HG02678 (cell line): ENCODE measurements at regions not wholly inside any gene's neighbourhood (a gene's known extent, or its start where the extent isn't known, plus 50 kb on each side); places are given as distances from the start of the nearest gene placed in this dataset.
"Not testable (repeated sequence)": the region's sequence is repeated elsewhere in the genome, so short reads cannot be mapped to it uniquely, and the experiment has no call there.

Source experiments
- ATAC-seq: cut with Tn5 transposase; IDR thresholded peaks from one replicate; pipeline ENCODE4 v1.9.1; 2021; ENCODE audit warnings: mild to moderate bottlenecking, moderate library complexity; ENCODE audit not compliant: unreplicated experiment

GRCh38 chr5:126133424-126133823, 289.8 kb upstream of the GRAMD2B start:
- ATAC-seq: no peak

DNA sequence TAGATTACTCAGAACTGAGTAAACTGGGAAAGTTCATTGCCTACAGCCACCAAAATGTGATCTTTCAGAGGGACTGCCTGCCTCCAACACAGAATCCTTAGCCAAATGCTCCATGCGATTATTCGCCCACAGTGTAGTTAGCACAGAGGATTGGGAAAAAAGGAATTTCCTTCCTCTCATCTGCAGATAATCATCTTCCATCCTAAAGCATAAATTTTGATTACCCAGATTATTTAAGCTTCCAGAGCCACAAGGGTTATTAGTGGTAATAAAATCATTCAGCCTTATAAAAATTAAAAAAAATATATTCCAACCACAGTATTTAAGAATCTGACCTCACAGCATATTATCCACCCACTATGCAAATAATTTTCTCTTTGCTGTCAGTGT, 285.3 kb upstream of the GRAMD2B start:
- no peak for ATAC-seq

DNA sequence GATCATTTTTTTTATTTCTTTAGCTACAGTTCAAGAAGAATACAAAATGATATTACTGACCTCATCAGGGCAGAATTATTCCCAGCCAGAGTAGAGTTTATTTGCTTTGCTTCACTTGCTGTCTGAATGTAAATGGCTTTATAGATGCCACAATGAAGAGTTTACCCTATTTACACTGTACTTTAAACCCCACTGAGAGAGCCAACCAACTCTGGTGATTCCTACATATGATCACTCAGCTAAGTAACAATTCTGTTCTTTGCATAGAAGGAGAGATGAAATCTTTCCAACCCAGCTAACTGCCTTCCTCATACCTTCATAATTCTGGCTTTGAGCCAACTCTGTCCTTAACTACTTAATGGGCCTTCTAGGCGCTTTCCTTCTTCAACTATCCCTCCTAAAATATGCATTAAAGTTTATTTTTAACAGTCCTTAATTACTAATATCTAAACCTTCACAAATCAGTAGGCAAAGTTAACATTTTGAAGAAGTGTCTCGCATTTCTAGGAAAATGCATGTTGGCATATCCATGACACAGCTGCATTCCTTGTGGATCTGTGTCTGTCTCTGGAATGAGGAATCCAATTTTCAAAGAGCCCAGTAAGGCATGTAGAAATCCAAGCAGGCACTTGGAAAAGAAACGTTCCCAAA, 284.8 kb upstream of the GRAMD2B start:
- no peak for ATAC-seq

- no peak for ATAC-seq
These were observed 284.1 kb upstream of the GRAMD2B start for GRCh38 chr5:126139086-126139485.

DNA sequence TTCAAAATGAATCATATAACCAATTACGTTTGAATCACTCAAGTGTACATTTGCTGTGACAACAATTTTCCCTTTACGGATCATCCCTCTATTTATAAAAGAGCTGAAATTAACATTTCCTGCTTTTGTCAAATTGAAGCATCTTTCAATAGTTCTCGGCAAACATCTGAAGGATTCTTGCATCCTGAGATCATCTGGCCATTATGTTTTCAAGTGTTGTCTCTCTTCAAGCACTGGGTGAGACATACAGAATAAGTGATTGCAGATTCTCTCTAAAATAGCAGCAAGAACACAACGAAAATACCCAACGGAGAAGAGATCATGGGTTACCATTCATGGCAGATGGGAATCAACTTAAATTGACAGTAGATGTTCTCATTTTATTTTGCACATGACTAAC, 283.4 kb upstream of the GRAMD2B start:
- no peak for ATAC-seq

GRCh38 chr5:126143622-126144021, 279.6 kb upstream of the GRAMD2B start:
- no peak for ATAC-seq

DNA sequence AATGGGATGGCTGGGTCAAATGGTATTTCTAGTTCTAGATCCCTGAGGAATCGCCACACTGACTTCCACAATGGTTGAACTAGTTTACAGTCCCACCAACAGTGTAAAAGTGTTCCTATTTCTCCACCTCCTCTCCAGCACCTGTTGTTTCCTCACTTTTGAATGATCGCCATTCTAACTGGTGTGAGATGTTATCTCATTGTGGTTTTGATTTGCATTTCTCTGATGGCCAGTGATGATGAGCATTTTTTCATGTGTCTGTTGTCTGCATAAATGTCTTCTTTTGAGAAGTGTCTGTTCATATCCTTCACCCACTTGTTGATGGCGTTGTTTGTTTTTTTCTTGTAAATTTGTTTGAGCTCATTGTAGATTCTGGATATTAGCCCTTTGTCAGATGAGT, 272.9 kb upstream of the GRAMD2B start:
- not testable (repeated sequence) for ATAC-seq

DNA sequence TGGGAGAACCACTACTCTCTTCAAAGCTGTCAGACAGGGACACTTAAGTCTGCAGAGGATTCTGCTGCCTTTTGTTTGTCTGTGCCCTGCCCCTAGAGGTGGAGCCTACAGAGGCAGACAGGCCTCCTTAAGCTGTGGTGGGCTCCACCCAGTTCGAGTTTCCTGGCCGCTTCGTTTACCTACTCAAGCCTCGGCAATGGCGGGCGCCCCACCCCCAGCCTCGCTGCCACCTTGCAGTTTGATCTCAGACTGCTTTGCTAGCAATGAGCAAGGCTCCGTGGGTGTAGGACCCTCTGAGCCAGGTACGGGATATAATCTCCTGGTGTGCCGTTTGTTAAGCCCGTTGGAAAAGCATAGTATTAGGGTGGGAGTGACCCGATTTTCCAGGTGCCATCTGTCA, 267.9 kb upstream of the GRAMD2B start:
- not testable (repeated sequence) for ATAC-seq

DNA sequence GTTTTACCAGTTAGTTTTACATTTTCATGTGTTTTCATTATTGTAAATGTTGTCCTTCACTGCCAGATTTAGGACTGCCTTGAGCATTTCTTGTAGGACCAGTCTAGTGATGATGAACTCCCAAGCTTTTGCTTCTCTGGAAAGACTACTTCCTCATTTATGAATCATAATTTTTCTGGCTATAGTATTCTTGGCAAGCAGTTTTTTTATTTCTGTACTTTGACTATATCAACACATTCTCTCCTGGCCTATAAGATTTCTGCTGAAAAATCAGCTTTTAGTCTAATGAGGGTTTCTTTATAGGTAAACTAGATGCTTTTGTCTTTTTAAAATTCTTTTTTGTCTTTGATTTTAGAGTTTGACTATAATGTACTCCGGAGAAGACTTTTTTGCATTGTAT, 256.8 kb upstream of the GRAMD2B start:
- ATAC-seq: no peak

GRCh38 chr5:126168785-126169184, 254.4 kb upstream of the GRAMD2B start:
- no peak for ATAC-seq

DNA sequence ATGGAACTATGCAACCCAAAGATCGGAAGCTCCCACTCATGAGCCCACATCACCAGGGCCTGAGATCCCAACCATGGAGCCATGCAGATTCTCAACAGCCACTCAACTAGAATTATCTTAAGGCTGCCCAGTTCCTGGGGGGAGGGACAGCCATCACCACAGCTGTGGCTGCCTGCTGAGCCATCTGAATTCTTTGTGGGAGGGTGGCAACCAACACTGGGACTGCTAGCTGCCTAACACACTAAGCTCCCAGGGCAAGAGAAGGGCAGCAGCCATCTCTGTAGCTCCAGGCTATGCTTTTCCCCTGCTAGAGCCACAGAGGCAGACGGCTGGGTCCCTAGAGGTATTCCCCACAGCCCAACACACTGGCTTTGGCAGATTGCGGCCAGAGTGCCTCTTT, 251.3 kb upstream of the GRAMD2B start:
- ATAC-seq: no peak

GRCh38 chr5:126172812-126173211, 250.4 kb upstream of the GRAMD2B start:
- no peak for ATAC-seq

- no peak for ATAC-seq
These were observed 244.7 kb upstream of the GRAMD2B start for GRCh38 chr5:126178521-126178920.

GRCh38 chr5:126182971-126183695, 240.1 kb upstream of the GRAMD2B start:
- ATAC-seq: no peak

- no peak for ATAC-seq
These were observed 238.7 kb upstream of the GRAMD2B start for GRCh38 chr5:126184474-126184873.

DNA sequence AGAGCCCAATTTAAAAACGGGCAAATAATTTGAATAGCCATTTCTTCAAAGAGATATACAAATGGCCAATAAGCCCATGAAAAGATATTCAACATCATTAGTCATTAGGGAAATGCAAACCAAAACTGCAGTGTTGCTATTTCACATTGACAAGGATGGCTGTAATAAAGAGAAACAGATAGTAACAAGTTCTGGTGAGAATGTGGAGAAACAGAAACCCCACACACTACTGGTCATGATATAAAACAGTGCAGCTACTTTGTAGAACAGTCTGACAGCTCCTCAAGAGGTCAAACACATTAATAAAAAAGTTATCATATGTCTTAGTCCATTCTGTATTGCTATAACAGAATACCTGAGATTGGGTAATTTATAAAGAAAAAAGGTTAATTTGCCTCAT, 237.0 kb upstream of the GRAMD2B start:
- ATAC-seq: no peak

- no peak for ATAC-seq
These were observed 234.4 kb upstream of the GRAMD2B start for GRCh38 chr5:126188804-126189203.

- no peak for ATAC-seq
These were observed 234.0 kb upstream of the GRAMD2B start for GRCh38 chr5:126189231-126189630.

DNA sequence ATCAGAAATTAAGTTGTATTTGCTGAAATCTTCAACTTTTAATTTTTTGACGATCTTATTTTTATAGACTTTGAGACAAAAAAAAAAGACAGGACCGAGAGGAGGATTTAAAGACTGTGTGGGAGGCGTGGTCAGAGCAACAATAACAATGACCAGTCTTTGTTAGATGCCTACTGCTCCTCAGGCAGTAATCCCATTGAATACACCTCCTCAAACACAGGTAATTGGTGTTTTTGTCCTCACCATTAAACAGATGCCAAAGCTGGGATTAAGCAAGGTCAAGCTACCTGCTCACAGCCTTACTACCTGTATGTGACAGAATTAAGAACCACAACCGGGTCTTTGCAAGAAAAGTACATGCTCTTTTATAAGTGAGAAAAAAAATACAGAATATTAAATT, 233.3 kb upstream of the GRAMD2B start:
- ATAC-seq: no peak

DNA sequence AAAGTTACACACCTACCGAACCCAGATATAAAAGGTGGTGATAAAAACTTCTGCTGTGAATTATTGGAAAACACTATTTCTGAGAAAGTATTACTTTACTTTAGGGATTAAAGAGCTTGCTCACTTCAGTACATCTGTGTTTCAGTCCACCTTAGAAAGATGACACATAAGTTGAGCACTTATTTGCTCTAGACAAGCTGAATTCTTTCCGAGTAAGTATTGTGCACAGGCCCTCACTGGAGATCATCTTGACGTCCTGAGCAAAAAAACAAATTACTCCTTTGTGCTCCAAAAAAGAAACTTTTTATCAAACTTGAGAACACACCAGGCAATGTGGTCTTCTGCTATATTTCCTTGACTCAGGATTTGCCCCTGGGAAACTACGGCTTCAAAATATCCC, 231.0 kb upstream of the GRAMD2B start:
- no peak for ATAC-seq

GRCh38 chr5:126195410-126196100, 227.7 kb upstream of the GRAMD2B start:
- no peak for ATAC-seq

- no peak for ATAC-seq
These were observed 224.7 kb upstream of the GRAMD2B start for GRCh38 chr5:126198531-126198930.
